RPMI7951 (cell line): ENCODE measurements at regions not wholly inside any gene's neighbourhood (a gene's known extent, or its start where the extent isn't known, plus 50 kb on each side); places are given as distances from the start of the nearest gene placed in this dataset.

Source experiments
- DNase-seq: peaks from one replicate; pipeline ENCODE4 v3.0.0-alpha.2; 2012; ENCODE audit warnings: low read depth

DNA sequence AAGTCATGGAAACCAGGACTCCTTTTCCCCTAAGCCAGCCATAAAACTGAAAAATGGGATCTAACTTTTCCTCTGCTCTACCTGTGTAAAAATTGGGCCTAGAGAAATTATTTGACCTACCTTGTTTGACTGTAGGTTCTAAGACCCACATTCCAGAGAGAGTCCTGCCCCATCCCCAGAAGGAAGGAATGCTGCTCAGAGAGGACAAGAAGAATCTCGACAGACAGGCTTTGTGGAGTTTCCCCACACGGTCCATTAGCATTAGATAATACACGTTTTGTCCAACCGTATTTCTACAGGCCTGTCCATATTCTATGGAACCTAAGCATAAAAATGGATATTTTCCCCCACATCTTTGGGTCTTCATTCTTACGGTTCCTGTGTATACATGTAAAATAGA, 403.3 kb downstream of the METTL4 start:
- no peak for DNase-seq

DNA sequence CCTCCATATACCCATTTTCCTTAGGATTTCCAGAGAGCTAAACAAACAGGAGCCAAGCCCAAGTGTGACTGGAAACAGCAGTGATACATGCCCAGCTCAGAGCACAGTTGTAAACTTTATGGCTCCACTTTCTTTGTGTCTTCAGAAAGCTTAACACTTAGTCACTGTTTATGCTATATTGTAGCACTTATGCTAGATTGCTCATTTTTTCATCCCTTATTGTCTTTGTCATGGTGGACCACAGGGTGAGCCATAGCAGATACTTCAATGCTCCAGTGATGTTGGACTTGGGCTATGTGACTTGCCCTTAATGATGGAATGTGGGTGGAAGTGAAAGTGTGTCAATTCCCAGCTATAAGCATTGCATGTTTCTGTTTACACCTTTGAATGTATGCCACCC, 401.6 kb downstream of the METTL4 start:
- no peak for DNase-seq

DNA sequence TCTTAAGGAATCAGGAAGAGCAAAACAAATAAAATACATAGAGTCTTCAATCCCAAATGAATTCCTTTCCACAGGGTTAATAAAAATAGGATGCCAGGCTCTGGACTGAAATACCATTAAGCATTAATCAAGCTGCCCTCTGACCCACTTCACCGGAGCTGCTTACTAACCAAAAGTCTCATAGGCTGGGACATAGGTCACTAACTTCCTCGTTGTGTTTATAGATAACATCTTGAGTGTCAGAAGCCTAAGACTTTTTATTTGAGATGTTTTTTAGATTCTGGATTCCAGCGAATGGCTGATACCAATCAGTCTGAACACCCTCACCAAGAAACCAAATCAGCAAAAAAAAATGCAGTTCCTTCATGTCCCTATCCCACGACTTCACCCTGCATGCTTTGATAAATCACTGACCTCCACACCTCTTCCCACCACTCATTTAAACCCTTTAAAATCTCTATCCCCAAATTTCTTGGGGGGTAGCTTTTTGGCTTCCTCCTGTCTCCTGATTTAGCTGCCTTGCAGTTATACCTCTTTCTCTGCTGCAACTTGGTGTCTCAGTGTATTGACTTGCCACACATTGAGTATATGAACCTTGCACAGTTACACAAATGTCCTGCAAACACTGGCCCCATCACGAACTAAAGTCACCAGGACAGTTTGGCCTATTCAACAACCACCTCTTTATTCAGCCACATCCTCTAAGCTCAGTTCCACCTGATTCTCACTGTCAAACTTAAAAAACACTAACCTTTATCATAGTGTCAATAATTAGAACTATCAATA, 399.3 kb downstream of the METTL4 start:
- DNase-seq: peak; percentile 12

DNA sequence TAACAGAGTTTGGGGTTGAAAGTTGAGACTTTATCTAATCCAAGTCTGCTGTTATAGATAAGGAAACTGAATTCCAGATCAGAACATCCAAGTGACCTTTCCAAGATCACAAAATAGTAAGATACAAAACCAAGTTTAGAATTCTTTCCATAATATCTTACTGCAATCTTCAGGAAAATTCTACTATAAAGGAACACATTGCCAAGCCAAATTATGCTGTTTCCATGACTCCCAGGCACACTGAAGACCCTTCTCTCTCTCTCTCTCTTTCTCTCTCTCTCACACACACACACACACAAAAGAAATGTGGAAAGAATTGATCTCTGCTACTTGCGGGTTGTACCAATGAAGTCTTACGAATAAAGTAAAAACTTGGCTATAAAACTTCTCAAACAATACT, 398.4 kb downstream of the METTL4 start:
- DNase-seq: no peak

DNA sequence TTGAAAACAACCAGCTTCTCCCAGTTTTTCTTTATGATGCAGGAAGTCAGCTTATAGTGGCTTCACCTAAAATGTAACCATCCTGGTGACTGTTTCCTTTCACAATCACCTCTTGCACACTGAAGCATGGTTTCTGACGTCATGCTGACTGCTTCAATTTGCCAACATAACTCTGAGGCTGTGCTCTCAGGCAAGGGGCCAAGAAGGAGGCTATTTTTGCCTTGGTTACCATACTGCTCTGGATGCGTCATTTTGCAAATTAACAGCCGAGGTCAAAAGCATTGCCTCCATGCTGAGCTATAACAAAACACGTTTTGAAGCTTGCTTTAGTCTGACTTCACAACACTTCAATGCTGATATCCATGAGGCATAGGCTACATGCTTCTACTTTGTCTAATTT, 397.8 kb downstream of the METTL4 start:
- peak; percentile 91 for DNase-seq

DNA sequence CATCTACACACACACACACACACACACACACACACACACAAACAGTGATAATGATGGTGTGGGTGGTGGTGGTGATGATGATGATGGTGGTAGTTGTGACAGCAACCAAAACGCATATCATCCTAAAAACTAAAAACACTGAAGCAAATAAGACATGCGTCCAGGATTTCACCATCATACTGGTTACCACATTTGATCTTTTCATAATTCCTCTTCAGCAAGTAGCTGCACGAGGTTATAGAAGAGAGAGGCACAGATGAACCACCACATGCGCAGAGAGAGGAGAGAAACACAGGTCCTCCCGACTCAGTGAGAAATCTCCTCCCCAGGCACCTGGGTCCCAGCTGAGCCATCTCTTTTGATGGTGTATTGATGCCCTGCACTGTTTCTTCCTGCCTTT, 393.3 kb downstream of the METTL4 start:
- no peak for DNase-seq

DNA sequence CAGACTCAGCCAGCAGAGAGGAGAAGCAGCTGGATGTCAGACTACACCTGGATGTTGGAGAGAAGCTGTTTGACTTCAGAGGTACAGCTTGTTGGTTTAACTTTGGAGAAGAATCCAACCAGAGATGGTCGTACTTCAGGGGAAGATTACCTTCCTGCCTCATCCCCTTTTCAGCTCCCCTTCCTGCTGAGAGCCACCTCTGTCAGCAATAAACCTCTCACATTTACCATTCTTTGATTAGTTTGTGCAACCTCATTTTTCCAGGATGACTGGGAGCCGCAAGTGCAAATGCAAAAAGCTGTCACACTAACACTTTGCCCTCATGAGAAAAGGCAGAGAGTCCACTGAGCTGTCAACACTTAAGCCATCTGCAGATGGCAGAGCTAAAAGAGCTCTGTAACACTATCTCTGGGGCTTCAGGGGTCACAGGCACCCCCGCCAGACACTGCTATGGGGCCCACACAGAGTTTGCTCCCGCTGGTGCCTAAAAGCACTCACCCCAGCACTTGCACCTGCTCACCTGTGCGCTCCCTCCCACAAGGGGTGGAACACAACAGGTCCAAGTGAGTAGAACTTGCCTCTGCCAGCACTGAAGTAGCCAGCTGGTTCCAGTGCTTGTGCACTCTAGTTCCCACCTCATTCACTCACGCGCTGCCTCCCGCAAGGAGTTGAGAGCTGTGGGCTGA, 391.7 kb downstream of the METTL4 start:
- no peak for DNase-seq

DNA sequence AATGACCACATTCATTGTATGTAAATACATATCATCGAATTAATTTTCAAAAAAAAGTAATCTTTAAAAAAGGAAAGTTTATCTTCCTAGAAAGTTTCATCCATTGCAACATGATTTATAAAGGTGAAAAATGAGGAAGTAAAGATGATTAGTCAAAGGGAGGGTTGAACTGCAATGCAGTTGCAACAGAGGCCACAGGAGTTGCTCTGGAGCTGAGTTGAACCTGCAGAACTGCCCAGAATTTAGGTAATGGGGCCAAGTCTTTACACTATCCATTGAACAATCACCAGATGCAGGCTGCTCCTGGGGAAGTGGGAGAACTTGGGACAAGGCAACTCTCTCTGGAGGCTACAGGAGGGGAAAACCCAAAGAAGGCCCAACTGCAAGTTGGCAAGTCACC, 390.7 kb downstream of the METTL4 start:
- no peak for DNase-seq

DNA sequence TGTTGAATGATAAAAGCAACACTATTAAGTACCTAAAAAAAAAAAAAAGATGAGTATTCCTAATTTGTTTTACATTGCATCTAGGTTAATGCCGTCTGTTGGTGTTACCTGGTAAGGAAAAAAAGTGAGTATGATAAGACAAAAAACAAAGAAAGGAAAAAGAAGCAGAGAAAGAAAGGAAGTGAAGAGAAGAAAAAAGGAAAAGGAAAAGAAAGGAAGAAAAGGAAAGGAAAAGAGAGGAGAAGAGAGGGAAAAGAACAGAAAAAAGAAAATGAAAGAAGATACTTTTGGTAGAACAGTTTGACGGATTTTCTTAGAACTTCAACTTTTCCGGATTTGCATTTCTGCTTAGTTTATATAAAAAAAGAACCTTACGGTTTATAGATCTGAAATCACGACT, 387.9 kb downstream of the METTL4 start:
- DNase-seq: no peak

DNA sequence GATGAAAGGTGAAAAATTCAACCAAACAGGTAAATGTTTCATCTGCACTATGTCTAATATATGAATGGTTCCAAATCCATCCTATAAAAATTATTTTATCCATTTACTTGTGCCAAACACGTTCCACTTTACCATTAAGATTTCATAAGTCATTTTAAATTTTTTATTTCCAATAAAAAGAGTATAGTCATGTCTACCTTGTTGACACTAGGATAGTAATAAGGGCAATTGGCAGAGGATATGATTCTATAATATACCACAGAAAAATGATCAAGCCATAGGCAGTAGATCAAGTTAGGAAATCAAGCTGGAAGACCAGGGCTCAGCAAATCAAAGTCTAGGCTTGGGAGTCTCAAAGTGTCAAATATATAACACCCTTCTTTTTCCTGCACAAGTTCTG, 384.3 kb downstream of the METTL4 start:
- no peak for DNase-seq

DNA sequence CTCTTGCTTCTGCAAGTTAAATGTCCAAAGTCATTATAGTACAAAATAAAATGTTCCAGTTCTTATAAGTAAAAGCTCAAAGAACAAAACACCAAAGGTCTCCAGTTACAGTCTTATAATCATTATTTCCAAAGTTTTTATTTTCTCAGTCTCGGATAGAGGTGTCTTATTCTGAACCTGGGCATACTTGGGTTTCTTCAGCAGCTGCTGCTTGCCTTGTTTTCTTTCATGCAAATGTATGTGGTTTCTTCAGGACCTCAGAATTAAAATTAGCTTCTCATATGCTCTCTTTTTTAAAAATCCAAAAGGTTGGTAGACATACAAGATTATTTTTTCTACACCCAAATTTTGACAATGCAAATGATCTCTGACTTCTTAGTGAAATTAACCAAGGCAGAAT, 383.0 kb downstream of the METTL4 start:
- no peak for DNase-seq

DNA sequence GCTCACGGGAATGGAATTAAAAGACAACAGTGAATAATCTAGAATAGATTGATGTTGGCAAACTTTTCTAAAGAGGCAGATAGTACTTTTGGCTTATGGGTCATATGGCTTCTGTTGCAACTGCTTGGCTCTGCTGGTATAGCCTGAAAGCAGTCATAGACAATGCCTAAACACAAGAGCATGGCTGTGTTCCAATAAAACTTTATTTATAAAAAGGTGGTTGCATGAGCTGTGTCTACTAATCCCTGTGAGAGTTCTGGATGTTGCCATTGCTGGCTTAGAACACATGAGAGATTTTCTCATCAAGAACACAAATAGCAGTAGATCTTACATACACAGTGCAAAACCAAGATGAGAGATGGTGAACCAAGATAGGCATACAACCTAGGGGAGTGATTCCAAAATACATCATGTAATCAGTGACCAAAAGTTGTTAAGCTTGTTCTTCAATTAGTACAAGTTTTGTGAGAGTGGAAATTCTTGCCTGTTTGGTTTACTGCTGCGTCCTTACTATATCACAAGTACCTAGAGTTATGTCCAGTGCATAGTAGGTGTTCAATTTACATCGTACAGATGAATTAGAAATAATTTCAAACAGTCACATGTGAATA, 380.0 kb downstream of the METTL4 start:
- no peak for DNase-seq

DNA sequence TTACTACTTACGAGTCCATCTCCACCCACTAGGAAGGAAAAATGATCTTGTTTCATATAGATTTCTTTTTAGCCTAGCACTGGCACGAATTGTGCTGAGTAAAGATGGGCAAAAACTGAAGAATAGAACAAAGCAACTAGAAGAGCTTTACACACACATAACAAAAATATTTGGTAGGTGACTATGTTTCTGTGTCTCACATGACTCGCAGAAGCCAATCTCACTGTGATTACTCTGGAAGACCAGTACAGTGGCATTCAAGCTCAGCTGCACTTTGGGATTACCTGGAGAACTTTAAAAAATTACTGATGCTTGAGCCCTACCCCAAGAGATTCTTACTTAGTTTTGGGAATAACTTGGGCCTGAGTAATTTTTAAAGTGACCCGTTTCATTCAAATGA, 378.7 kb downstream of the METTL4 start:
- DNase-seq: no peak

DNA sequence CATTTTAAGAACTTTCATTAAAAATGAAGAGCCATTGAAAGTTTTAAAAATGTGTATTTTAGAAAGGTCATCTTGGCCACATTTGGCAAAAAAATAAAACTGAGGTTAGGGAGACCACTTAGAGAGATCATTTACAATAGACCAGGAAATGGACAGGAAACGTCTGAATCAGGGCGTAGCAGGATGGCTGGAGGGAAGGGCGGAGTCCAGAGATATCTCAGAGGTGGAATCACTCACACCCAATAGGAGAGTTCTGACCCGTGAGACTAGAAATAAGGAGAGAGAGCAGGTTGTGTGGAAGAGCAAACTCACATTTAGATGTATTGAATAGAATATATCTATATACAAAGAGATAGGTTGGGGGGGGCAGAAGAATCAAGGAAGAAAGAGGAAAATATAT, 373.4 kb downstream of the METTL4 start:
- DNase-seq: peak; percentile 28

DNA sequence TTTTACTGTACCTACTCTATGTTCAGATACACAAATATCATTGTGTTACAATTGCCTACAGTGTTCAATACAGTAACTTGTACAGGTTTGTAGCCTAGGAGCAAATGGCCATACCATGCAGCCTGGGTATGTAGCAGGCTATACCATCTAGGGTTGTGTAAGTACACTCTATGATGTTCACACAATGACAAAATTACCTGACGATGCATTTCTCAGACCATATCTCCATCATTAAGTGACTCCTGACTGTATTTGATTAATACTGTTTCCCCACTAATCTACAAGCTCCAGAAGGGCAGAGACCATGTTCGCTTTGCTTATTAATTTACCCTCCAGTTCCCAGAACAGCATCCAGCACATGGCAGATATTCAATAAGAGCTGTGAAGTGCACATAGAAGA, 372.2 kb downstream of the METTL4 start:
- no peak for DNase-seq

DNA sequence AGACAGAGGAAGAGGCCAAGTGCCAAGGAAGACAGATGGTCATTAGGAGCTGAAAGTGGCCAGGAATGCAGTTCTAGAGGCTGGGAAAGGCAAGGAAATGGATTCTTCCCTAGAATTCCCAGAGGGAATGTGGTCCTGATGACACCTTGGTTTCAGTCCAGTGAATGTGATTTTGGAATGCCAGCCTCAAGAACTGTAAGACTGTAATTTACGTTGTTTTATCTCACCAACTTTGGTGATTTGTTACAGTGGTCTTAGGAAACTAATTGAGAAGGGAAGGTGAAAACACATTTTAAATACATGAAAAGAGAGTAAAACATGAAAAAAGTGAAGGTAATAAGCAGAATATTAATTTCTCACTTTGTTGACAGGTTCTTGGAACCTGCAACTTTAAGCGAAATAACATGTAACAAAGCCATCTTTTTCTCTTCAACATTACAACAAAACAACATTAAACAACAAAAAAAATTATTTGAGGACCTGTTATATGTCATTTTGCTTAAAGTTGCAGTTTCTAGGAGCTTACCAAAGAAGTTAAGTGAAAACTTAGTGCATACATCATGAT, 370.2 kb downstream of the METTL4 start:
- no peak for DNase-seq

DNA sequence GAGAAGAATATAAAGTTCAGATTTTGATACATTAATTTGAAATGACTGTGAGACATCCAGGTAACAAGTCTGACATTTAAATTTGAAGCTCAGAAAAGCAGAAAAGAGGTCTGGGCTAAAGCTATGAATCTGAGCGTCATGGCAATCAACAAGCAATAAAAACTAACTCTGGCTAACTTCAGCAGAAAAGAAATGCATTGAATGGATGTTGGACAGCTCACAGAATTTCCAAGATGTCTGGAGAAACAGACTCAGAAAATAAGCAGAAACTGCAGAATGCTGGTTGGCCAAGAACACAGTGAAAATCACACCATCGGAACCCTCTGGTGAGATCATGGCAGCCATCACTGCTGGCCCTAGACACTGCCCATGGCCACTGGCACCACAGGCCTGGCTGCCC, 366.6 kb downstream of the METTL4 start:
- DNase-seq: no peak

DNA sequence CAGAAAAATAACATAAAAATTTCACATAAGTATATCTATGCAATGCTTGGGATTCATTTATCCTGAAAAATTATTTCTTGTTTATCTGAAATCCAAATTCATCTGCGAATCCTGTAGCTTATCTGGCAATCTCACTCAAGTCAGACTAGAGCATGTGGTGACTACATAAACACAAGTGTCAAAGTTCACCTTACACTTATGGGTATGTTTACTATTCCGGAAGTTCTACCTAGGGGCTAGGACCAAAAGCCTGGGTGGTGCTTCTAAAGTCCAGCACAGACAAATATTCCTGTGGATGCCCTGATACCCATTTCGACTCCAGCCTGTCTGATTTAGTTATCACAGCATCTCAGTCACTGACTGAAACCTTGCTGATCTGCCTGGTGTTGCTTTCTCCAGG, 364.0 kb downstream of the METTL4 start:
- no peak for DNase-seq

DNA sequence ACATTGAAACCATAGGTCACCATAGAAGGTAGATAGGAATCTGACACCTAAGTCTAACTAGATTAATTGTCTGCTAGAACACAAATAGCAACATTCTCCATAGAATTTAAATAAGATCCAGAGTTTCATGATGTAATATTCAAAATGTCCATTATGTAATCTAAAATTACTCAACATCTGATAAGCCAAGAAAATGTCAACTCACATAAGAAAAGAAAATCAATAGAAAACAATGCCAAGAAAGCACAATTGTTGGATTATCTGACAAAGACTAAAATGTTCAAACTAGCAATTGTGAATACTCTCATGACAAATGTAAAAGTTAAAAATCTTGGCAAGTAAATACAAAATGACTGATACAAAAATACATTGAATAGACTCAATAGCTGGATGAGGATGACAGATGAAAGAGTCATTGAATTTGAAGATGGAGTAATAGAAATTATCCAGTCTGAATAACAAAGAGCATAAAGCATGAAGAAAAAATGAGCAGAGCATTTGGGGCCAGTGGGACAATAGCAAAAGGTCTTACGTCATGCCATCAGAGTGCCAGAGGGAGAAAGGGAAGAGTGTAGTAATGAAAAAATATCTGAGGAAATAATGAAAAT, 358.6 kb downstream of the METTL4 start:
- no peak for DNase-seq

DNA sequence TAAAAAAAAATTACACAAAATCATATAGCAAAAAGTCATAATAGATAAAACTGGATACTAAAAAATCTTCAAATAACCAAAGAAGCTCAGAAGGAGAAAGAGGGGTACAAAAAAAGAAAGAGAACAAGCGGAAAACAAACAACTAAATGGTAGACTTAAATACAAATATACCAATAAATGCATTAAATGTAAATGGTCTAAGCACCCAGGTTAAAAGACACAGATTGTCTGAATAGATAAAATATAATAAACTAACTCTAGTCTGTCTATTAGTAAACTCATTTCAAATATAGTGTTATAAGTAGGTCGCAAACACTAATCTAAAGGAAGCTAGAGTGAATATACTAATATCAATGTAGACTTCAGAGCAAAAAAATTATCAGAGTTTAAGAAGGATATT, 357.4 kb downstream of the METTL4 start:
- no peak for DNase-seq

DNA sequence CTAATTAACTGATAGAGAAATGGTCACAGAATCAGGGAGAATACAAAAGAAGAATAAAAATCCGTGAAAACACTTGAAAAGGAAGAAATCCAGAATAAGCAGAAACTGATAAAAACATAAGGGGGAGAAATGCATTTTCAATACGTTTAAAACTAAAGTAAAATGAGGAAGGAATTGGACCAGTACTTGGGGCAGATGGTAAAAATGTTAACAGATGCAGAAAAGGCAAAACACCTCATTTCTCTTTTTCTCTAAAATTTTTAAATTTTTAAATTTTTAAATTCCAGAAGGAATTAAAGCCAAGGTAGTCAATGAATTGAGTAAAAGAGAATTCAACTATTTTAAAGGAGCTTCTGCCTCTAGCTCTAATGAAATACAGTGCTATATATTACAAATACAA, 353.9 kb downstream of the METTL4 start:
- no peak for DNase-seq

DNA sequence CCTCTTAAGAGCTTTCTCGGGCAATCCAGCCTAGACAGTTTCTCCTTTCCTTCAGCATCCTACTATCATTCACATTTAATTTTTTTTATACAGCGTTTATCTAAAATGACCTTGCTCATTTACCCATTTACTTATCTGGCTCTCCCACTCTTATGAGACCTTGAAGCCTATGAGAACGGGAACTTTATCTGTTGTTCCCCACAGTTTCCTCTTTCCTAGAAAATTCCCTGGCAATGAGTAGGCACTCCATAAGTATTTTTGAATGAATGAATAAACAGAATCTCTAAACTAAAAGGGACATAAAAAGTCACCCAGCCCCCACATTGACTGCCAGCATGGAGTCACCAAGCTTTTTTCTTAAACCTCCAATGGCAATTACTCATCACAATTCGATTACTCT, 353.2 kb downstream of the METTL4 start:
- no peak for DNase-seq

DNA sequence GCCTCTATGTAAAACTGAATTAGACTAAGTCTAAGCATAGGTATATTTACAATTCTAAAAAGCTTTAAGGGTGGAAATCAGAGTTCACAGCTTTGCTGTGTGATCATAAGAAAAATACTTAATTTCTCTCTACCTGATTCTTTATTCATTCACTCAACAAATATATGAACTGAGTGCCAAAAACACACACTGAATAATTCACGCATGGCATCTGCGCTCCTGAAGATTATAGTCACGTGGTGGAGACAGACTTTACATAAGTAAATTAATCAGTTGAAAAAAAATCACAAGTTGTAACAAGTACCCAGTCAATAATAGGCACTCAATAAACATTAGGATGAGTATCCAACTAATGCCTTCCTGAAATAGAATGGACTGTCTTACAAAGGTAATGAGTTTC, 351.6 kb downstream of the METTL4 start:
- DNase-seq: no peak
